HFFc6 (cell line): ENCODE measurements at regions not wholly inside any gene's neighbourhood (a gene's known extent, or its start where the extent isn't known, plus 50 kb on each side); places are given as distances from the start of the nearest gene placed in this dataset.

Experiments used
- DNase-seq: peaks from one replicate; pipeline ENCODE4 v3.0.0-alpha.2; 2018
- H3K27ac Mint-ChIP-seq: 2 replicates; pipeline ENCODE4 v1.8.0; 2020; ENCODE audit warnings: mild to moderate bottlenecking, mixed read lengths
- H3K27me3 Mint-ChIP-seq: 2 replicates; pipeline ENCODE4 v1.8.0; 2021; ENCODE audit warnings: mild to moderate bottlenecking, moderate library complexity, mixed read lengths; ENCODE audit not compliant: insufficient read depth
- H3K36me3 Mint-ChIP-seq: 2 replicates; pipeline ENCODE4 v1.8.0; 2021; ENCODE audit warnings: low read depth, mixed read lengths
- H3K4me1 Mint-ChIP-seq: 2 replicates; pipeline ENCODE4 v1.8.0; 2020; ENCODE audit warnings: low read depth, mixed read lengths
- H3K4me3 Mint-ChIP-seq: 2 replicates; pipeline ENCODE4 v1.8.0; 2020; ENCODE audit warnings: mild to moderate bottlenecking, moderate library complexity, mixed read lengths
- H3K9me3 Mint-ChIP-seq: 2 replicates; pipeline ENCODE4 v1.8.0; 2020; ENCODE audit warnings: mild to moderate bottlenecking, mixed read lengths
- CTCF ChIP-seq: fragments of 200-600 bp; sonication (generic); IDR thresholded peaks from 2 replicates; pipeline ENCODE4 v1.5.0; 2021; ENCODE audit warnings: antibody characterized with exemption, mild to moderate bottlenecking

GRCh38 chr2:22656426-22656825 is 728.6 kb upstream of the KLHL29 start:
- Mint-ChIP-seq H3K27ac (no peak overlapping the region), H3K36me3 (no peaks in the 10 kb centered on the region), H3K9me3 (peaks cover 27% of the 10 kb centered on the region), H3K4me3 (no peak overlapping the region), H3K4me1 (no peaks in the 10 kb centered on the region), H3K27me3 (no peaks in the 10 kb centered on the region)
- DNase-seq: no peak
- no peak for TF ChIP-seq CTCF

- TF ChIP-seq CTCF: no peak
- H3K9me3 Mint-ChIP-seq: peaks cover 23% of the 10 kb centered on the region
- no peaks in the 10 kb centered on the region for H3K4me1 Mint-ChIP-seq
- no peak overlapping the region for H3K4me3 Mint-ChIP-seq
- no peak for DNase-seq
- H3K27ac Mint-ChIP-seq: no peak overlapping the region
- H3K27me3 Mint-ChIP-seq: no peaks in the 10 kb centered on the region
- no peaks in the 10 kb centered on the region for H3K36me3 Mint-ChIP-seq
Measured at GRCh38 chr2:22673529-22673928, 711.5 kb upstream of the KLHL29 start.

- no peak overlapping the region for H3K27ac Mint-ChIP-seq
- no peak for DNase-seq
Measured at GRCh38 chr2:22683914-22684313, 701.1 kb upstream of the KLHL29 start.

GRCh38 chr2:22690096-22690495 is 694.9 kb upstream of the KLHL29 start:
- H3K4me3 Mint-ChIP-seq: no peak overlapping the region
- H3K27me3 Mint-ChIP-seq: no peaks in the 10 kb centered on the region
- H3K27ac Mint-ChIP-seq: no peak overlapping the region
- H3K36me3 Mint-ChIP-seq: no peaks in the 10 kb centered on the region
- peaks cover 56% of the 10 kb centered on the region for H3K9me3 Mint-ChIP-seq
- H3K4me1 Mint-ChIP-seq: no peaks in the 10 kb centered on the region
- TF ChIP-seq CTCF: no peak
- no peak for DNase-seq

More at GRCh38 chr2:22683914-22684313, 701.1 kb upstream of the KLHL29 start:
- Mint-ChIP-seq H3K36me3 (no peaks in the 10 kb centered on the region), H3K4me1 (no peaks in the 10 kb centered on the region), H3K27me3 (no peaks in the 10 kb centered on the region), H3K9me3 (peaks cover 29% of the 10 kb centered on the region), H3K4me3 (no peak overlapping the region)
- no peak for TF ChIP-seq CTCF

GRCh38 chr2:22691666-22692065 is 693.3 kb upstream of the KLHL29 start:
- no peaks in the 10 kb centered on the region for H3K27me3 Mint-ChIP-seq
- no peak overlapping the region for H3K27ac Mint-ChIP-seq

More at GRCh38 chr2:22691666-22692065, 693.3 kb upstream of the KLHL29 start:
- Mint-ChIP-seq H3K36me3 (no peaks in the 10 kb centered on the region), H3K9me3 (peaks cover 48% of the 10 kb centered on the region), H3K4me1 (no peaks in the 10 kb centered on the region), H3K4me3 (no peak overlapping the region)
- no peak for TF ChIP-seq CTCF
- DNase-seq: no peak
